HCT116 (cell line): ENCODE measurements at regions not wholly inside any gene's neighbourhood (a gene's known extent, or its start where the extent isn't known, plus 50 kb on each side); places are given as distances from the start of the nearest gene placed in this dataset.

Experiments
- ATF3 ChIP-seq: IDR thresholded peaks from 2 replicates; pipeline ENCODE4 v1.6.1; 2012
- CBX3 ChIP-seq: IDR thresholded peaks from 2 replicates; pipeline ENCODE4 v1.6.1; 2012; ENCODE audit warnings: low read depth
- CTCF ChIP-seq, 3 experiments: fragments of 200-600 bp in 1 of 3; sonication (generic) in 1 of 3; IDR thresholded peaks in 2 of 3; conservative IDR thresholded peaks in 1 of 3; 2 replicates each; pipeline ENCODE4 v1.5.1; 2012 to 2017; ENCODE audit warnings: low read depth in 2 of 3, low read length in 2 of 3, antibody characterized with exemption in 1 of 3, borderline replicate concordance in 1 of 3, control low read depth in 1 of 3, mild to moderate bottlenecking in 1 of 3, mixed read lengths in 1 of 3, mixed run types in 1 of 3, moderate library complexity in 1 of 3; ENCODE audit not compliant: insufficient read depth in 1 of 3
- EZH2 ChIP-seq: fragments of 200-600 bp; sonication (generic); IDR thresholded peaks from 2 replicates; pipeline ENCODE4 v1.6.1; 2017; ENCODE audit warnings: antibody characterized with exemption, mixed run types
- POLR2A ChIP-seq: IDR thresholded peaks from 2 replicates; pipeline ENCODE4 v1.7.0; 2011; ENCODE audit warnings: borderline replicate concordance; ENCODE audit not compliant: insufficient read depth, insufficient read length; ENCODE audit errors: extremely low read depth
- POLR2AphosphoS5 ChIP-seq: IDR thresholded peaks from 2 replicates; pipeline ENCODE4 v1.6.1; 2011; ENCODE audit warnings: mild to moderate bottlenecking, low read depth, low read length, moderate library complexity
- TCF7L2 ChIP-seq: IDR thresholded peaks from 2 replicates; pipeline ENCODE4 v1.7.0; 2011; ENCODE audit warnings: borderline replicate concordance, inconsistent platforms; ENCODE audit not compliant: insufficient read depth, insufficient read length; ENCODE audit errors: extremely low read depth
- ZNF274 ChIP-seq: fragments of 200-500 bp; sonication (Bioruptor generic); IDR thresholded peaks from 2 replicates; pipeline ENCODE4 v1.6.1; 2014; ENCODE audit warnings: mild to moderate bottlenecking, low read depth, low read length, inconsistent platforms

- no peak for TF ChIP-seq ZNF274
- TF ChIP-seq CTCF (IDR thresholded peaks at IDR 0.05 in 2 of 3, conservative IDR thresholded peaks at IDR 0.05 in 1 of 3; ENCODE audit: borderline replicate concordance in 1 of 3, insufficient read depth in 1 of 3, low read depth in 2 of 3, low read length in 2 of 3): no peak
- TF ChIP-seq EZH2: no peak
- no peak for TF ChIP-seq TCF7L2
- no peak for TF ChIP-seq ATF3
- TF ChIP-seq CBX3: no peak
- no peak for TF ChIP-seq POLR2AphosphoS5
- TF ChIP-seq POLR2A: no peak
These were observed 90.8 kb upstream of the NRG3 start for GRCh38 chr10:81784111-81784597.
